ENCODE measurements at regions not wholly inside any gene's neighbourhood (a gene's known extent, or its start where the extent isn't known, plus 50 kb on each side); places are given as distances from the start of the nearest gene placed in this dataset.

GRCh38 chr2:175624211-175624761, 377.8 kb downstream of the LNPK start:
- no peak for TF ChIP-seq CTCF (IDR thresholded peaks at IDR 0.05; ENCODE audit: insufficient read depth, low read depth, low read length)
- TF ChIP-seq EZH2 (IDR thresholded peaks at IDR 0.05; ENCODE audit: insufficient read depth, low read length): no peak
